NCI-H2171 treated with DMSO at 0.1 percent for 48 hours (cell line): ENCODE measurements at regions not wholly inside any gene's neighbourhood (a gene's known extent, or its start where the extent isn't known, plus 50 kb on each side); places are given as distances from the start of the nearest gene placed in this dataset.

ENCODE experiments used
- DNase-seq: peaks from one replicate; lab custom pipeline; 2025; lab: John Stamatoyannopoulos, UW

DNA sequence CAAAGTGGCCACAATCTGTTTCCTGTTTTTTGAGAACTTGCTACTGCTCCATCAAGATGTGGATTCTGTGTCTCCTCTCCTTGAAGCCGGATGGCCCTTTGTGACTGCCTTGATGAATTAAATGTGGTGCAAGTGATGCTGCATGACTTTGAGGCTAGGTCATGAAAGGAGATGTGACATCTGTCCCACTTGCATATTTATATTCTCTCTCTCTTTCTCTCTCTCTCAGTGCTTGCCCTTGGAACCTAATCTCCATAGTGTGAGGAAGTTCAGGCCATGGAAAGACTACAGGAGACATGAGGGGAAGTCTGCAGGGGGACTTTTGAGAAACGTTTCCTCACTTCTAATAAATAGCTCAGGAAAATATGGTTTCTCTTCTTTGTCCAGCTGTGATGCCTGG is 50.0 kb upstream of the ADPGK start:
- no peak for DNase-seq
